OCI-LY1 (cell line): ENCODE measurements at regions not wholly inside any gene's neighbourhood (a gene's known extent, or its start where the extent isn't known, plus 50 kb on each side); places are given as distances from the start of the nearest gene placed in this dataset.

ENCODE experiments used
- CTCF ChIP-seq: fragments of 200-600 bp; sonication (generic), shearing (Covaris generic); IDR thresholded peaks from 2 replicates; pipeline ENCODE4 v1.5.1; 2017; ENCODE audit warnings: mild to moderate bottlenecking, antibody characterized with exemption, low read length, moderate library complexity, mixed read lengths
- EZH2 ChIP-seq: fragments of 200-600 bp; sonication (generic), shearing (Covaris generic); IDR thresholded peaks from 2 replicates; pipeline ENCODE4 v1.8.0; 2017; ENCODE audit warnings: borderline replicate concordance, mixed run types, mild to moderate bottlenecking, antibody characterized with exemption, low read length, moderate library complexity, mixed read lengths

DNA sequence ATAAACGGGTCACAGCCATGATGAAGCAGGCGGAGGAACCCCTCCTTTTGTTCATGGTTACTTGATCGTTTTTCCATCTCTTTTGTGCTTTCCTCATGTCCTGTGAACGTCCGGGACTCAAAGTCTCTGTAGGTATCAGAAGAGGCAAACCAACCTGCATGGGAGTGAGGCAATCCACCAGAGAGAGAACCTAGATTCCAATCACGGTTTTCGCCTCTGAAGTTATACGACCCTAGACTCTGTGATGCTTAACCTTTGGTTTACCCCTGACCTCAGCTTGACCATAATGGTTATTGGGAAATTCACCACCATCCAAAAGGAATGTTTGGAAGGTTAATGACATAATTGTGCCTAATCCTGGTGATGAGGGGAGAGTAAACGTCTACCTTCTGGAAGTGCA lies 186.8 kb upstream of the PRICKLE1 start:
- no peak for TF ChIP-seq CTCF
- TF ChIP-seq EZH2: no peak
